Stimulated activated CD8-positive, alpha-beta memory T cell treated with anti-CD3 and anti-CD28 coated beads, Interleukin-15, amount 100 ng/mL, for 48 hours (primary cell): ENCODE measurements at regions not wholly inside any gene's neighbourhood (a gene's known extent, or its start where the extent isn't known, plus 50 kb on each side); places are given as distances from the start of the nearest gene placed in this dataset.
"Not testable (repeated sequence)": the region's sequence is repeated elsewhere in the genome, so short reads cannot be mapped to it uniquely, and the experiment has no call there.

Experiments
- DNase-seq, 2 donors: peaks; one replicate each; pipeline ENCODE4 v3.0.0-alpha.2; 2020; ENCODE audit warnings: low read depth in 2 of 2

DNA sequence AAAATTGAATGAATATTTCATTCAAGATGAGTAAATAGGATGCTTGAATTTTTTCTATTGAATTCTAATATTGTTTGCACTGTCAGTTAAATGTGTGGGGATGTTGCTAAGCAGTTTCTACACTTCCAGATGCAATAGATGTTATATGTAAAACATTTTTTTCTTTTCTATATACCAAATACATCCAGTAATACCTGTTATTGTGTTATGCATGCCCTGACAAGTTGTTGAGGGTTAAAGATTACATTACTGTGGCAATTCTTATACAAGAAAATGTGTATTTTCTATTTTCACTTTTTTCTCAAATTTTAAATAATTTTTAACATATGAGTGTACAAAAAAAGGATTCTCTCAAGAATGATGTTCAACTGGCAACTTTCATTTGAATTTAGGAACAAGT, 713.9 kb downstream of the GATA3 start:
- DNase-seq, result no peak

DNA sequence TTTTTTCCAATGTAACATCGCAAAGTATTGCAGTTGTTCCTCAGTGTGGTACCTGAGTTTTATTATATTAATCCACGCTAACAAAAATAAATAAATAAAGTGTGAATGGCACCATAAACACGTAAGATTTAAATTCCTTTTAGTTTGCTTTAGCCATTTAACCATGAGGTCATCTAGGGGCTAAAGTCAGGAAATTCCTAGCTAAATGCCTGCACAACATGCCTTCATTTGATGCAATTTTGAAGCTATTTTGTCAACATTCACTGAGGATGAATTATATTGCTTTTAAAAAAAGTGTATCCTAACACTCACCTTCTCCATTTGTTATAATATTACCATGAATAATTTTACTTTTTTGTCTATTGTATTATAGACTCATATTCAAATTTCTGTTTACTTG, 714.4 kb downstream of the GATA3 start:
- no peak for DNase-seq

DNA sequence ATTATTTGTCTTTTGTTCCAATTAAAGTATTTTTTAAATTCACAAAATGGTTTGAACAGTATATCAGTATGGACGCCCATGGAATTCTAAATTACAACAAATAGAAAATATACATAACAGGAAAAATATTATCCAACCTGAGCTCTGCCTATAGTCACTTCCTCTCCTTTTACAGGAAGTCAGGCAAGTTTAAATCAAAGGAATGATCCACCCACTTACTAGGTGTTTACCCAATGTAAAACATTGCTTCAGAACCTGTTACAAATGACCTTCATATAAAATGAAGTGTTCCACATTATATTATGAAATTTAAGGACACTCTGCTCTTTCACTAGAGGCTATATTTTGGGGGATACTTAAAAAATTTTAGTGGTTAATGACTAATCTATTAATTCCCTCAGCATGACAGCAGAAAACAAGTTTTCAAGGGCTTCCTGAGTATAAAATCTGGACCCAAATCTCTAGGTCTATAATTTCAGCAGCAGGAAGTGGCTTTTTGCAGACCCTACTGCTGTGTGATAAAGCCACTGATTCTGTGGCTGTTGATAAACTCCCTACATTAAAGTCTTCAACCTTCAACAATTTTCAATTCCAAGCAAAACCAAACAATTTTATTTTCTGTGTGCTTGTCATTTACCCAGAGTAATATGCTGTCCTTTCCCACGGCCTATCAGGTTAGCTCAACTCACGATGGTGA, 722.6 kb downstream of the GATA3 start:
- no peak for DNase-seq

DNA sequence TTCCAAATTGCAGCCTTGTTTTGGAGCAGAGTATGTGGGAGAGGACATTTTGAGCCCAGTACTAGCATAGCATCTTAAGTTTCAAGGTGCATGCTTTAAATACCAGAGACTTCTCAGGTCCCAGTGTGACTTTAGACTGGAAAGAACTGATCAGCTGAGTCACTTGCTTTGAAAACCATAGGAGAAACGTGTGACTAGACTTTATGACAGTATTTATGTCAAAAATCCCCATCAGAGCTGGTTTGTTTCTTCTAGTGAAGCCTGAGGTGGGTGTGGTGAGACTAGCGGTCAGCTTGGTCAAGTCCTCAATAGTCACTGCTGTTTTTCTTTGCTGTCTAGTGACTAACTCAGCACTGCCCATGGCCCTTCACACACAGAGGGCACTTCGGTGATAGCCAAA, 724.2 kb downstream of the GATA3 start:
- peak in 1 of 2 donors; percentile 5 for DNase-seq

DNA sequence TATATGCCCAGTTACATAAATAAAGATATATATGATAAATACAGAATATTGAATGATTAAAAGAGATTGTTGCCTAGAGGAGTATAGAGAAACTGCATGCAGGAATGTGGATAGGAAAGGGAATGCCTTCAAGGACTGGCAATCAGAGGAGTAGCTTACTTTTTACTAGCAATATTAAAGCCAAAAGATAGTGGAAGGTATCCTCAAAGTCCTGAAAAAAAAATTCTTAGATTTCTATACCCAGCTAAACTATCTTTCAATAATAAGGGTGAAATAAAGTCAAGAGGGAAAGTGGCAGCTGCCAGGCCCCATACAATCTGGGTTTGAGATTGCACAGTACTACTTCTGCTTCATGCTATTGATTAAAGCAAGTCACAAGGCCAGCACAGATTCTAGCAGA, 733.2 kb downstream of the GATA3 start:
- DNase-seq, result no peak

DNA sequence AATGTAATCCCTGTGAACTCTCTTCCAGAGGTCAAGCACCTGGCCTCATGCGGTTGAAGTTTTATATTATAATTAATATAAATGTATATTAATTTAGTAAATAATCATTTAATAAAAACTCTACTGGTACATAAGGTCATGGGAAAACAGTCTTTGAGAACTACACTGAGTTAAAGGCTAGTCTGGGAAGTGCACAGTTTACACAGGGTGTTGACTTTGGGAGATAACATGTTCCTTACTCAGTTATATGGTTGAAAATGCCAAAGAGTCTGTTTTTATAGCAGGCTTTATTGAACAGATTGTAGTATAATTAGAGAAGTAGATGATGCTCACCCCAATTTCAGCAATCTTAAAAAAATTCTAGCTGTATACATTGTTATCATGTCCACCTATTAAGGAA, 735.9 kb downstream of the GATA3 start:
- DNase-seq, result no peak

DNA sequence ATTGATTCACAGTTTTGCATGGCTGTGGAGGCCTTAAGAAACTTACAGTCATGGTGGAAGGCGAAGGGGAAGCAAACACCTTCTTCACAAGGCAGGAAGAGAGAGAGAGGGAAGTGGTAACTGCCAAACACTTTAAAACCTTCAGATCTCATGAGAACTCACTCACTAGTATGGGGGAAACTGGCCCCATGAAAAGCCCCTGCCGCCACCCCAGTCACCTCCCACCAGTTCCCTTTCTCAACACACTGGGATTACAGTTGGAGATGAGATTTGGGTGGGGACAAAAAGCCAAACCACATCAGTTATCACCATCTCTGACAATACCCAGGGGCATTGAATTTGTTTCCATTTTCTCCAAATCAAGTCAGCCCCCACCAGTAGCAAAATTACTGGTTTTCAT, 740.4 kb downstream of the GATA3 start:
- no peak for DNase-seq

DNA sequence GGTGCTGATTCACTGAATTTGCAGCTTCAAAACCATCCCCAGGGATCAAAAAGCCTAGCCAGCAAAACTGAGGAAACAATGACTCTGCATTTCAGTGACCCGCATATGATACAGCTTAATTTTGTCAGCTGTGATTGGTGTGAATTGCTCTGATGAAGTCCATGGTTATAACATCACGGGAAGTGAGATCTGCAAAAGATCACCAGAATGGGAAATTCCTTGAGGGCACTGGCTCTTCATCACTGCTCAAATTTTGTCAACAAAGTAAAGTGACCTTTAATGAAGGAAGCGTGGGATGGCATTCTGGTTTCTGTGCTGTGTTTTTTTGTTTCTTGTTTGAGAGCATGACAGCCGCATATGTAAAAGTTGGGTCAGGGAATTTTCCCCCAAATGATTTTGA, 745.9 kb downstream of the GATA3 start:
- DNase-seq, result no peak

DNA sequence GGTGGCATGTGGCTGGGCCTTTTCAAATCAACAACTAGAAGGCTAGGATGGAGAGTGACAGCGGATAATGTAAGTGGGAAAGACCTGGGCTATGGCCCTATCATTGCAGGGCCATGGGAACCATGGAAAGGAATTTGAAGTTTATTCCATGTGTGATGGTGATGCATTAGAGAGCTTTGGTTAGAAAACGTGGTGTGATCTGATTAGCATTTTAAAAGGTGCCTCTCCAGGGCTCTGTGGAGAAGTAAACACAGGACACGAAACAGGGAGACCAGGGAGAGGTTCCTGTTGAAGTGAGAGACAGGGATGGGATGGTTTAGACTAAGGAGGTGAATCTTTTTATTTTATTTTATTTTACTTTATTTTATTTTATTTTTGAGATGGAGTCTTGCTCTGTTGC, 749.5 kb downstream of the GATA3 start:
- no peak for DNase-seq

DNA sequence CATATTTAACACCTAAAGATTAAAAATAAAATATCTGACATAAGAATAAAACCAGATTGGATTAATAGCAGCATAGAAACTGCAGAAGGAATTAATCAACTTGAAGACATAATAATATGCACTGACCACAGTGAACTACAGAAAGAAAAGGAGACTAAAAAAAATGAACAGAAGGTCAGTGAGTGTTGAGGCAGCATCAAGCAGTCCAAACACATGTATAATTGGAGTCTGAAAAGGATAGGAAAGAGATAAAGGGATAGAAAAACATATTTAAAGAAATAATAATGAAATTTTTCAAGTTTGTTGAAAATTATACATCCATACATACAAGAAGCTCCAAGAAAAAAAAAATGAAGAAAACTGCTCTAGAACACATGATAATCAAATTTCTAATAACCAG, 756.2 kb downstream of the GATA3 start:
- DNase-seq, result no peak

DNA sequence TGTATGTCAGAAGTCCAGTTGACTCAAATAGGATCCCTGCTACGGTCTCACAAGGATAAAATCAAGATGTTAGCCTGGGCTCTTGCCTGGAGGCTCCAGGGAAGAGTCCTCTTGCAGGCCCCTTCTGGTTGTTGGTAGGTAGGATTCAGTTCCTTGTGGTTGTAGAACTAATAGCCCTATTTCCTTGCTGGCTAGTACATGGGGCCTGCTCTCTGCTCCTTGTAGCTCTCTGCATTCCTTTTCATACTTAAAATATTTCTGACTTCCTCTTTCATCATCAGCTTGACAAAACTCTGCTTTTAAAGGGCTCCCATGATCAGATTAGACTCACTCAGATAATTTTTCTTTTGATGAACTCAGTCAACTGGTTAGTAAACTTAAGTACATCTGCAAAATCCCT, 756.7 kb downstream of the GATA3 start:
- DNase-seq, result no peak

DNA sequence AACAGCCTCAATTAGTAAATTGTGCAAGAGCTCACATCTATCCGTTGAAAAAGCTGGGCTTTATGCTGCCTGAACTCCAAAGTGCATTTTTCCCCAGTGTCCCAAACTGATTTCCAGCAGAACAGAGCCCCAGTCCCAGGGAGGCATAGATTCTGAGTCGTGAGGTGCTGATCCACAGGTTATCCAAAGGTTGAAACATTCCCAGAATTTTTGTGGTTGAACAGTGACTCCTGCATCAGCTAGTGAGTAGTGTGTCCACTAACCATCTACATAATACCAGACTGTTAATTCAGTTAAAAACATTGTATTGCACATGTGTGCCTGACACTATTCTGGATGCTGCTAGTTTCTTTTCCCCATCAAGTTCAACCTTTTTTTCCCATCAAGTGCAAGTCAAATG, 761.5 kb downstream of the GATA3 start:
- DNase-seq, result no peak

DNA sequence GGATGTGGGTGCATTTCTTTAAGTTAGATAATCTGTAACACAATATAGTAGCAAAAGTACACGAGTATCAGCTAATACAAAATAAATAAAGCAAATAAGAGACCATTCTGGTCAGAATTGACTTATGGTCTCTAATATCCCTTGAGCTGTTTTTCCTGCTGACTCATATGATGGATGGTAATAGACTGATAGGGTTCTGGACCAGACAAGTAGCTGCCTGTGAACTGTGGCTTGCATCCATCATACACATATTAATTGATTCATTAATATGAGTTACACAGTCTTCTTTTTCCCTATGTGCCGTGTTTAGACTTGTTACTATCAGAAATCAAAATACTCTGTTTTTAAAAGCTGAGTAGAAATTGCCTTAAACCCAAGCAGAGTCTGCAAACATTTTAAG, 762.8 kb downstream of the GATA3 start:
- DNase-seq, result no peak

DNA sequence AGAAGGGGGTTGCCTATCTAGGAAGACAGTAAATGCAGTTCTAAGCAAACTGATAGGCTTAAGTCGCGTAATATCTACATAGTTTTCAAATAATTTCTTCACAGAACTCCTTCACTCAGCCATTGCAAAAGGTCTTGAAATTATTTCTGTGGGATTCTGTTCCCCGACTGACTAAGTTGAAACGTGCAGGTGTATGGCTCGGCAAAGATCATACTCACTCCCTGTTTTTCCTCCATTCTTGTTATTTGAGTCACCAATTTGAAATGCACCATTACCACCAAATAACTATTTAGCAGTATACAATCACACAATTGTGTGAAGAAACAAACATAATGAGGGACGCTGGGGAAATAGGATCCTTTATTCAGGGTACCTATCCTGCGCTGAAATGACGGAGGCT, 771.1 kb downstream of the GATA3 start:
- DNase-seq, result no peak

DNA sequence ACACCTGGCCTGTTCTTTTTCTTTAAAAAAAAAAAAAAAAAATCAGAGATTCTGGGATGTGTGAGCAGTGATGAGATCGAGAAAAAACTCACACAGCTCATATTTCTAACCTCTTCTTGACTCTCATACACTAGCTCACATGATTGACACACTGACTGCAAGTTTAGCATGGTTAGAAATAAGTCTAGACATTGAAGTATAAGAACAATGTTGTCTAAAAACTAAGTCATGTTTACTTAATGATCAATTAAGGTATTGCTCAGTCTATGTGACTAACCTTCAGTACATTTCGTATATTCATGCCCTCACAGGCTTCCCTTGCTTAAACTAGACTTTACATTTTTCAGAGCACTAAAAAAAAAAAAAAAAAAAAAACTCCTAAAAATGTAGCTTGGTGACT, 775.1 kb downstream of the GATA3 start:
- no peak for DNase-seq

DNA sequence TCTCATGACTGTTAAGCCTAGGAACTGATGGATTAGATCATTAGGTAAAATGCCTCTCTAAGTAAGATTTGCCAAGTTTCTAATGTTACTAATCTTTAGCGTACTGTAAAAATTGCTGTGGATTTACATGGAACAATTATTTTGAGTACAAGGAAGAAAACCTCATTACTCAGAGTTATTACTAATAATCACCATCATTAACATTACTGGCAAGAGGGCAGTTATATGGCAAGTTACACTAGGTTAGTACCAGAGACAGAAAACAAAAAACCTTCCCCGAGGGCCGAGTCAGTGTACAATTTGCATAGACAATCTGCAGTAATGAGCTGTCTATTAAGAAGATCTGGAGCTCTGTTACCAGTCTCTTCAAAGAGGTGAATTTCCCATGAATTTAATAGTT, 775.6 kb downstream of the GATA3 start:
- no peak for DNase-seq

DNA sequence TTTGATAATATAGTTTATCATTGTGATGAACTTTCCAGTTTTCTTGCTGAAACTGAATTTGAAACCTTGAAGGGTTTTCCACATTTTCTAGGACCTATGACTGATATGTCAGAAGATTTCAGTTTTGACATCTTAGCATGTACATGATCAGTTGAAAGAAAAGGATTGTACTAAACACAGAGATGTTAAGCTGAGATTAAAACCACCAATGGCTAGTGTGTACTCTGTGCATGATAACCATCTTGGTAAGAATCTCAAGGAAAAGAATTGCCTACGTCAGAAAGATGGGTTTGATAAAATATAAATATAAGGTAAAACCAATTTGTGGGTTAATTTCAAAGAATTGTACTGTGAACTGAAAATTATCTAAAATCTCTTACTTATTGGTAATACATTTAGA, 776.4 kb downstream of the GATA3 start:
- no peak for DNase-seq

DNA sequence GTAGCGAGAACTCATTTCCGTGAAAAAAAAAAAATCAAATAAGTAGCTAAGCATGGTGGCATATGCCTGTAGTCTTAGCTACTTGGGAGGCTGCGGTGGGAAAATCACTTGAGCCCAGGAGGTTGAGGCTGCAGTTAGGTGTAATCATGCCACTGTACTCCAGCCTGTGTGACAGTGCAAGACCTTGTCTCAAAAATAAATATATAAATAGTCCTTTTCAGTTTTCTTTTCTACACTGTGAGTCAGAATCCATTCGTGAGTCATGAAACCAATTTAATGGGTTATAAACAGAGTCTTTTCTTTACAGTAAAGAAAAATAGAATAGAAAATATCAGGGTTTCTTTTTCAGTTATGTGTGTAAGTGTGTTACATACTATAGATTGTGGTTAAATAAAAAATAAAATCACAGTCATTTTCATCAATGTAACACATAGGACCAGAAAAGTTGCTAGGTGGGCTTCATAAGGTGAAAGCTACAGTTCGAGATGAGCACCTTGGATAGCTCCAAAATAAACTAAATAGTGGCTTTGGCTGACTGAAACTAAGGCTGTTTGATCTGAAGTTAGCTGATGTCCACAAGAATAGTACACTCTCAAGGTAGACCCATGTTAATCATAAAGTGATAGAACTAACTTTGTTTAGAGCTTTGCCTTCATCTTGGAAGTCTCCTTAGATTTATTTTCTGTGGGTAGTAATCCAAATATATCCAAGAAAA, 781.1 kb downstream of the GATA3 start:
- no peak for DNase-seq

DNA sequence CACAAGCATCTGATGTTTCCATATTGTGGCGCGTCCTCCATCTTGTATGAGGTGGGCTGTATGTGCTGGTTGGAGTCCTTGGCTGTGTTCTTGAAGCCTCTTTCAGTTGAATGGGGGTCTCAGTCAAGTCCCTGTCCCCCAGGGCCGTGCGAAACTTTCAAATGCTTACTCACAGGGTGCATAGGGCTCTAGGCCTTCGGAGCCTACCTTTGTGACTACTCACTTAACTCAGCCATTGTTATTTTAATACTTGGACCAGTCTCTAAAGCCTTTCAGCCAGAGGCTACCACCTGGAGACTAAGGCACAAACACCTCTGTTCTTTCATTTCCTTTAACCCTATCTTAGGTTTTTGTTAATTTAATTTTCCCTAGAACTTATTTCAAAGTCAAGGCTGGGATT, 785.9 kb downstream of the GATA3 start:
- DNase-seq, result no peak

DNA sequence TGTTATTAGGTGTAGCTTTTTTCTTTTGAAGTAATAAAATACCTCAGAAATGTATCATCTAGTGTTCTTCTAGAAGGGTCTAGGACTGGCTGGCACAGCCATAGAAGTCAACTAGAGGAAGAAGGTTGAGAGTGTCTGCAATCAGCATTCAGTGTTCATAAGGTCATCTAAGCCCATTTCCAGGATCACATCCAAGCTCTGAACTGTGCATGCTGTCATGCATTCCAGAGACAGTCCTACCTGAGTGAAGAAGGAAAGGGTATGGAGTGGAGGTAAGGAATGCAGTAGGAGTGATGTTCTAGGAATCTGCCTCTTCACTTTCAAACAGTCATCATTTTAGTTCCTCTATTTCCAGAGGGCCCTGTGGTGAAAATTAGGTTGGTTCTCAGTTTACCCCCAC, 789.7 kb downstream of the GATA3 start:
- no peak for DNase-seq

DNA sequence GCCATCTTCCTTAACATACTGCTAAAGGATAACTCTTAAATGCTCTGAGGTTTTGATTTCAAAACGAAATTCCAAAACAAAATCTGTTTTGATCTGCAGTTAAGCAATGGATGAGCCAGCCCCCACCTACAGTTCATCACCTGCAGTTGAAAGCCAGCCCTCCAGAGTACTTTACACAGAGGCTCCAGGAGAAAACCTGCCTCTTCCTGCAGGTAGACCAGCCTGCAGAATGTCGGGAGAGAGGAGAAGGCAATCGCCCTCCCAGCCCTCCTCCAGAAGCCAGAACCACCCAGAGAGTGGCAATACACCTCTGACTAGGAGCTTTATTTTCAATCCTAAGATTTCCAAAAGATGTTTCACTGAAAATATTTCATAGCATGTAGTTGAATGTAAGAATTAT, 798.1 kb downstream of the GATA3 start:
- DNase-seq, result no peak

DNA sequence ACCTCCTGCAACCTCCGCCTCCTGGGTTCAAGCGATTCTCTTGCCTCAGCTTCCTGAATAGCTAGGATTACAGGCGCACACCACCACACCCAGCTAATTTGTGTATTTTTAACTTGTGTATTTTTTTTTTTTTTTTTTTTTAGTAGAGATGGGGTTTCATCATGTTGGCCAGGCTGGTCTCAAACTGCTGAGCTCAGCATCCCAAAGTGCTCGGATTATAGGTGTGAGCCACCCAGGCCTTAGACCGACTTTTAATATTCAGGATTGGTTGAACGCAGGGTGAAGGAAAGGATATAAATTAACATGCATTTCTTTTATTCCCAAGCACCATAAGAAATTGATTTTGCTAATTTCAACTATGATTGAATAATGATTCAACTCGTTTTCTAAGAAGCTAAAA, 798.6 kb downstream of the GATA3 start:
- no peak for DNase-seq

DNA sequence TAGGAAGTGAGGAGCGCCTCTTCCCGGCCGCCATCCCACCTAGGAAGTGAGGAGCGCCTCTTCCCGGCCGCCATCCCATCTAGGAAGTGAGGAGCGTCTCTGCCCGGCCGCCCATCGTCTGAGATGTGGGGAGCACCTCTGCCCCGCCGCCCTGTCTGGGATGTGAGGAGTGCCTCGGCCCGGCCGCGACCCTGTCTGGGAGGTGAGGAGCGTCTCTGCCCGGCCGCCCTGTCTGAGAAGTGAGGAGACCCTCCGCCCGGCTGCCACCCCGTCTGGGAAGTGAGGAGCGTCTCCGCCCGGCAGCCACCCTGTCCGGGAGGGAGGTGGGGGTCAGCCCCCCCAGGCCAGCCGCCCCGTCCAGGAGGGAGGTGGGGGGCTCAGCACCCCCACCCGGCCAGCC, 814.4 kb downstream of the GATA3 start:
- DNase-seq, result not testable (repeated sequence)

DNA sequence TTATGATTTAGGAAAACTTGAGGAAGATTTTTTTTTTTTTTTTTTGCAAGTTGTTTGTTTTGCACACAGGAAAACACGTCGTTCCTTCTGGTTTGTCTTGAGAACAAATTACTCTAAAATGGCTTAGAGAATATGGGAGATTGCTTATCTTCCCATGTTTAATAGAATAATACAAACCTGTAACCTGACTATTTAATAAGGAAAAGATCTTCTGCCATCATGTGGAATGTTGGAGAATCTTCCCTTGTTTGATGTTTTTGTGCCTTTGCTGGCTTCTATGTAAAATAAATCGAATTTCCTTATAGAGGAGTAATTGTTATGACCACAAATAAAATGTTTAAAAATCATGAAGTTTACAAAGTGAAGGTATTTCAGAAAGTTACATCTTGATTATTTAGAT, 818.8 kb downstream of the GATA3 start:
- DNase-seq, result no peak
